SK-N-SH (cell line): ENCODE measurements at regions not wholly inside any gene's neighbourhood (a gene's known extent, or its start where the extent isn't known, plus 50 kb on each side); places are given as distances from the start of the nearest gene placed in this dataset.

ENCODE experiments used
- ELF1 ChIP-seq: IDR thresholded peaks from 2 replicates; pipeline ENCODE4 v1.4.0; 2012
- POLR2AphosphoS5 ChIP-seq: IDR thresholded peaks from 2 replicates; pipeline ENCODE4 v1.6.1; 2012; ENCODE audit warnings: low read depth, low read length
- RCOR1 ChIP-seq: fragments of 150-350 bp; IDR thresholded peaks from 2 replicates; pipeline ENCODE4 v1.6.1; 2017; ENCODE audit warnings: antibody characterized with exemption, low read length
- RFX5 ChIP-seq: IDR thresholded peaks from 2 replicates; pipeline ENCODE4 v1.6.1; 2012; ENCODE audit warnings: mild to moderate bottlenecking, improper control_type of control experiment, low read length
- SMC3 ChIP-seq: IDR thresholded peaks from 2 replicates; pipeline ENCODE4 v1.6.1; 2012; ENCODE audit warnings: low read depth, low read length, improper control_type of control experiment
- TF ChIP-seq, protein P1 (sequence below): fragments of 200-600 bp; sonication (generic); IDR thresholded peaks from 2 replicates; pipeline ENCODE4 v1.6.1; 2017; ENCODE audit warnings: antibody characterized with exemption, mild to moderate bottlenecking, moderate library complexity

GRCh38 chr2:144751142-144751905 lies 231.4 kb upstream of the ZEB2 start:
- TF ChIP-seq POLR2AphosphoS5 (no peak), RCOR1 (no peak), RFX5 (no peak), ELF1 (no peak), SMC3 (no peak)
- TF ChIP-seq, protein P1, sequence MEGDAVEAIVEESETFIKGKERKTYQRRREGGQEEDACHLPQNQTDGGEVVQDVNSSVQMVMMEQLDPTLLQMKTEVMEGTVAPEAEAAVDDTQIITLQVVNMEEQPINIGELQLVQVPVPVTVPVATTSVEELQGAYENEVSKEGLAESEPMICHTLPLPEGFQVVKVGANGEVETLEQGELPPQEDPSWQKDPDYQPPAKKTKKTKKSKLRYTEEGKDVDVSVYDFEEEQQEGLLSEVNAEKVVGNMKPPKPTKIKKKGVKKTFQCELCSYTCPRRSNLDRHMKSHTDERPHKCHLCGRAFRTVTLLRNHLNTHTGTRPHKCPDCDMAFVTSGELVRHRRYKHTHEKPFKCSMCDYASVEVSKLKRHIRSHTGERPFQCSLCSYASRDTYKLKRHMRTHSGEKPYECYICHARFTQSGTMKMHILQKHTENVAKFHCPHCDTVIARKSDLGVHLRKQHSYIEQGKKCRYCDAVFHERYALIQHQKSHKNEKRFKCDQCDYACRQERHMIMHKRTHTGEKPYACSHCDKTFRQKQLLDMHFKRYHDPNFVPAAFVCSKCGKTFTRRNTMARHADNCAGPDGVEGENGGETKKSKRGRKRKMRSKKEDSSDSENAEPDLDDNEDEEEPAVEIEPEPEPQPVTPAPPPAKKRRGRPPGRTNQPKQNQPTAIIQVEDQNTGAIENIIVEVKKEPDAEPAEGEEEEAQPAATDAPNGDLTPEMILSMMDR: no peak
